Sciatic nerve (tissue), 2 donors: ENCODE measurements at regions not wholly inside any gene's neighbourhood (a gene's known extent, or its start where the extent isn't known, plus 50 kb on each side); places are given as distances from the start of the nearest gene placed in this dataset.
A peak's percentile ranks its signal among the peaks of the same experiment; 100 is the strongest.
"Not testable (repeated sequence)": the region's sequence is repeated elsewhere in the genome, so short reads cannot be mapped to it uniquely, and the experiment has no call there.

Source experiments
- ATAC-seq: fragments of 200-7000 bp; cut with Tn5 transposase; one replicate; pipeline ENCODE4 v1.9.1; 2020; ENCODE audit warnings: mild to moderate bottlenecking, moderate library complexity
- DNase-seq: peaks from one replicate; pipeline ENCODE4 v3.0.0-alpha.2; 2020; ENCODE audit warnings: low spot score
- intact Hi-C: fragments of 100-400 bp; cut with DNase I; formaldehyde crosslinking; loops from one replicate; pipeline ENCODE4 v1.14.2; 2022
- donor health status: DM: no; HTN: no; CAD: no.
- donor health status: DM: no; HTN: no; CAD: no.

DNA sequence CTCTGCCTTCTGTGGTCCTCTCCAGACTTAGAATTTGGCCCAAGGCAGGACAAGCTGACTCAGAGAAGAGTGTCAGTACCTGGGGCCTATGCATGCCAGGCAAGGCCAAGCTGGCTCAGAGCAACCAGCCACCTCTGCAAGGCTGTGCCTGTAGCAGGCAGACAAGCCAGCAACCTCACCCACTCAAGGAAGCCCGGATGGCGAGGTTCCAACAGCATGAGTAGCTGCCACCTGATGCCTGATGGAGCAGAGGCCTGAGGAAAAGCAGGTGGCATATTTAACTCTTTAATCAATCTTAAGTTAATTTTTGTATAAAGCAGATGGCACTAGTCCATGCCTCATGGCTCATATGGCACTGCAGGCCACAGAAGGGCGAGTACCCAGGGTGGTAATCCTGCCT, 3595.8 kb upstream of the OR11H1 start:
- intact Hi-C loops, ATAC-seq: not testable (repeated sequence)
- peak; percentile 53 for DNase-seq

DNA sequence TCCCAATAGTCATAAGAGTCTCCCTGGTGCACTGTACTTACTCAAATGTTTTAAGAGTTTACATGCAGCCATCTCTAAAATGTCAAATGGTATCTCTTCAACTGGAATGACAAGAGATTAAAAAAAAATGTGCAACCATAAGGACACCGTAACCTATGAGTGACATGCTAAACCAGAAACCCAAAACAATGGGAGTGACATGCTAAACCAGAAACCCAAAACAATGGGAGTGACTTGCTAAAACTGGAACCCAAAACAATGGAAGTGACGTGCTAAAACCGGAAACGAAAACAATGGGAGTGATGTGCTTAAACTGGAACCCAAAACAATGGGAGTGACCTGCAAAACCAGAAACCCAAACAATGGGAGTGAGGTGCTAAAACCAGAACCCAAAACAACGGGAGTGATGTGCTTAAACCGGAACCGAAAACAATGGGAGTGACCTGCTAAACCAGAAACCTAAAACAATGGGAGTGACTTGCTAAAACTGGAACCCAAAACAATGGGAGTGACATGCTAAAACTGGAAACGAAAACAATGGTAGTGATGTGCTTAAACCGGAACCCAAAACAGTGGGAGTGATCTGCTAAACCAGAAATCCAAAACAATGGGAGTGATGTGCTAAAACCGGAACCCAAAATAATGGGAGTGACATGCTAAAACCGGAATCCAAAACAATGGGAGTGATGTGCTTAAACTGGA, 3559.9 kb upstream of the OR11H1 start:
- ATAC-seq, intact Hi-C loops, DNase-seq: not testable (repeated sequence)

- ATAC-seq, intact Hi-C loops, DNase-seq: not testable (repeated sequence)
Observed at GRCh38 chr22:11973856-11974255, 3554.1 kb upstream of the OR11H1 start.
